GM18519 (cell line): ENCODE measurements at regions not wholly inside any gene's neighbourhood (a gene's known extent, or its start where the extent isn't known, plus 50 kb on each side); places are given as distances from the start of the nearest gene placed in this dataset.
A peak's percentile ranks its signal among the peaks of the same experiment; 100 is the strongest.
"Not testable (repeated sequence)": the region's sequence is repeated elsewhere in the genome, so short reads cannot be mapped to it uniquely, and the experiment has no call there.

Source experiments
- ATAC-seq: cut with Tn5 transposase; IDR thresholded peaks from one replicate; pipeline ENCODE4 v1.9.1; 2021; ENCODE audit warnings: mild to moderate bottlenecking, moderate library complexity; ENCODE audit not compliant: unreplicated experiment, low FRiP score

DNA sequence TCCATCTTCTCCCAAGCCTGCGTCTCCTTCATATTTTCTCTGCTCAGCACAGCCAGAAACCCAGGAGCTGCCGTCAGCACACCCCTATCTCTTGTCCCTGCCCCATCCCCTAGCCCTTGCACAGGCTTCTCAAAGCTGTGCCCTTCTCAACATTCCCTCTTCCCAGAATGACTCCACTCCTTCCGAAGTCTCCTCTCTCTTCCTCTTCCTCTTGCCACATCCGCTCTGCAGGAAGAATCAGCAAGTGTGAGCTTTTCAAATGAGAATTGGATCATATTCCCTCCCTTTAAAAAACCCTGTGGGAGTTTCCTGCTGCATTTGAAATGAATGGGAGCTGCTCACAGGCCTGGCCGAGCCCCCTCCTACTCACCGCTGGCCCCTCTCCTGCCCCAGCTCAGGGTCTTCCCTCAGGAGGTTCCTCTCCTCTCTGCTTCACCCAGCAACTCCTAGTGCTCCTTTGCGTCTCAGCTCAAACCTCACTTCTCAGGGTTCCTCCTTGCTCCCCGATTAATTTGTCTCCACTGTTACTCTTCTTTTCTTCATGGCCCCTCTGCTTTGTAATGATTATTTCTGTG, 528.5 kb upstream of the CCDC196 start:
- ATAC-seq: no peak

DNA sequence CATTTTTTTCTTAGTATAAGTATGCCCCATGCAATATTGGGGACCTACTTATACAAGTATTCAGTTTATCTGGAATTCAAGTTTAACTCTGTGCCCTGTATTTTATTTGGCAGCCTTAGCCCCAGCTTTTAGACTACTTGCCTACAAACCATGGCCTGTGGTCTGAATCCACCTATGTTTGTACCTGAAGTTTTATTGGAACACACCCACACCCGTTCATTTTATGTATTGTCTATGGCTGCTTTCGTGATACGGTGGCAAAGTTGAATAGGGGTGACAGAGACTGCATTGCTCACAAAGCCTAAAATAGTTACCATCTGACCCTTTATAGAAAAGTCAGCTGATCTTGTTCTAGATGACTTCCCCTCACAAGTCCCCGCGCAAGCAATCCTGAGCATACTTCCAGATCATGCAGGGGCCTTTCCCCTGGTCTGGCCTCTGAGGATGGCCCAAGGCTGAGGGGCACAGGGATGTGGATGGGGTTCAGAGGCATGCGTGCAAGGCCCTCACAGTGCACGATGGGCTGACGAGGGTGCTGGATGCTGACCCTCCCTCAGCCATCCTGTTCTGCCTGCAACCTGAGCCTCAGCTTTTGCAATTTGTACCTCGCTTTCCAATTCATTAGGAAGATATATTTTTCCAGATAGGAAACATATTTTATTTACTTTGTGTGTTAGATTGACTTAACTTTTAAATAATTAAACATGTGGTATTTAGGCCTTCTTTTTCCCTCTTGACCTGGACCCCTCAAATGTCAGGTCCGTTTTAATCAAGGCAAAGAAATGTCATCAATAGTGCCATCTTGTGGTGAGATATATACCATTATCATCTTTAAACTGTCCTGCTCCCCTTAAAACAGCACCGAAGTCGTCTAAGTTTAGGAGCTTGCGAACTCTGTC, 527.3 kb upstream of the CCDC196 start:
- ATAC-seq: no peak

DNA sequence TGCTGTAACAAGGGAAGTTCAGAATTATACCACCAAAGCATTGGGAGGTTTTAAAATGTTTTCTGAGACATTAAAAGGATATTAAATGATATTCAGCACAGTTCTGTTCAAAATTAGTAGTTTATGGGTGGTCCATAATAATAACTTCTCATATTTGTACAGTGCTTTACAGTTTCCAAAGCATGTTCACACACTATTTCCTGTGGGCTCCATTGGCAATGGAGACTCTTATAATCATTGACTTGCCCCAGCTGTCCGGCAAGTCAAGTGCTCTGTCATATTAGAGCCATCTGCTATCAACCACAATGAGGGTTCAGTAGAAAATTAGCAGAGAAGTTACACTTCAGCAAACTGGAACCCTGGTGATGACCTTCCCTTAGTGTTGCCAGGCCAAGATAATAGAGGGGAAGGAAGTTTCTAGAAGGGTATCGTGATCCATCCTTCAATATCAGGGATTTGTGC, 526.6 kb upstream of the CCDC196 start:
- no peak for ATAC-seq

DNA sequence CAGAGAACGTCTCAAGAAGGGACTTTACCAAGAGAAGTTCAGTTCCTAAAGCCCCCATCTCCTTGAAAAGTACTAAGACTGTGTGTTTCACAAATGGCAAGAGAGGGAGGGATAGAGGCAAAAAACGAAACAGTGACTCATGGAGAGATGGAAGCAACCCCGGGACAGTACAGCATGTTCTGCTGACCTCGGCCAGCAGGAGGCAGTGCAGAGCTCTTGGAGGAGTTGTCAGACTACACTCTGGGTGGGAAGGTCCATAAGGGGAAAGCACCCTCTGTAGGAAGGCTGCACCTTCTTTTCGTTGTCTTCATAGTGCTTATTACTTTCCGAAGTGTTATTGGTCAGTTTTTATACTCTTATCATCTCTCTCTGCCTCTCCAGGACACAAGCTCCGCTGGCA, 525.2 kb upstream of the CCDC196 start:
- ATAC-seq: peak; percentile 65

DNA sequence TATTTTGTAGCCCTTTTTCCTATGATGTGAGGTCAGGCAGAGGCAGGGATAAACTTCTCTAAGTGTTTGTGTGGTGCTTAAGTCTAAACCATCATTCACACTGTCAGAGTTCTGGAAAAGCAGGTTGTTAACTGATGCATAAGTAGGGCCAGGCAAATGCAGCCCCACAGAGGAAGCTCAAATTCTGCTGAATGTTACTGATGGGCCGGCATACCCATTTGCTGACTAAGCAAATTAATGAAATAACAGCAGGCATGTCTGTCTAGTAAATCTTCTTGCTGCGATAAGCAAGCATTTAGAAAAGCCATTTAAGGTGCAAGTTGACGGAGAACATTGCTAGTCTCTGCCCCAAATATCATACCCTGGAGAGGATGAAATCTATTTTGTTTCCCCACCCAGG, 523.2 kb upstream of the CCDC196 start:
- ATAC-seq: no peak

DNA sequence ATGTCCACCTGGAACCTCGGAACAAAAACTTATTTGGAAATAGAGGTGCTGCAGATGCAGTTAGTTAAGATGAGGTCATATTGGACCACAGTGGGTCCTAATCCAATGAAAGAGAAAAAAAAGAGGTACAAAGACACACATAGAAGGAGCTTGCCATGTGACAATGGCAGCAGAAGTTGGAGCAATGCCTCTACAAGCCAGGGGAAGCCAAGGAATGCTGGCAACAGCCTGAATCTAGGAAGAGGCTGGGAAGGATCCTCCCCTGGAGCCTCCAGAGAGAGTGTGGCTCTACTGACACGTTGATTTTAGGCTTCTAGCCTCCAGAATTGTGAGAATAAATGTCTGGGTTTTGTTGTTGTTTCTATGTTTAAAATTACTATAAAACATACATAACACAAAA, 521.8 kb upstream of the CCDC196 start:
- no peak for ATAC-seq

DNA sequence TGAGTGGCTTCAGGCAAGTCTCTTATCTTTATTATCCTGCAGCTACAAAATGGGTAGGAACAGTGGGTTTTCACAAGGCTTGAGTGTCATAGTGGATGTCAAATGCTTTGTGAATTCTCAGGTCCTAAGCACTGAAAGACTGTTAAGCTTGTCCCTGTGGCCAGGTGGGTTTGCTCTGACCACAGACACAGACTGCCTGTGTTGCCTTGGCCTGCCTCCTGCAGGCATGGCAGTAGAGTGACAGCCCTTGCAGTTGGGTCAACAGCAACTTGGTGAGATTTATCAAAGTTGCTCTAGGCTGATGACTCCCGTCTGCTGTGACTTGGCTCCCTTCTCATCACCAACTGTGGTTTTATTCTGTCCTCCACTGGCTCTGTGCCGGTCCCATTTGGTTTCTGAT, 520.0 kb upstream of the CCDC196 start:
- ATAC-seq: no peak

DNA sequence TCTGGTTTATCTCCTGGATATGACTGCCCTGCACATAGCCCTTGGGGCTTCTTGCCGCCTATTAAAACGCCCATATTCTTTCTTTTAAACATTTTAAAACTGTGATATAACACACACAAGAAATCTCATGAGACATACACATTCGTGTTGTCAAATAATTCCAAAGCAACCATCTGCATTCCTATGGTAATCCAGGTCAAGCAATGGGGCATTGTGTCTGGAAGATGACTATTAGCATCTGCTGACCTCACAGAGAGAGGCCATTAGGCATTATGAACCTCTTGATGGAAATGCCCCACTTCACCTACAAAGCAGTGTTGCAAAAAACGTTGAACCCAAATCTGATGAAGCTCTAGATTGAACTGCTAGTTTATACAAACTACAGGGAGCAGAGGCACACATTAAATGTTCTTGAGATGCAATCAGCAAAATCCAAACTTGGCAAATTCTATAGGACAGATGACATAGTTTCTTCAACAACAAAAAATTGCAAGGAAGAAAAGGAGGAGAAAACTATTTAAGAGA, 513.8 kb upstream of the CCDC196 start:
- ATAC-seq: no peak

DNA sequence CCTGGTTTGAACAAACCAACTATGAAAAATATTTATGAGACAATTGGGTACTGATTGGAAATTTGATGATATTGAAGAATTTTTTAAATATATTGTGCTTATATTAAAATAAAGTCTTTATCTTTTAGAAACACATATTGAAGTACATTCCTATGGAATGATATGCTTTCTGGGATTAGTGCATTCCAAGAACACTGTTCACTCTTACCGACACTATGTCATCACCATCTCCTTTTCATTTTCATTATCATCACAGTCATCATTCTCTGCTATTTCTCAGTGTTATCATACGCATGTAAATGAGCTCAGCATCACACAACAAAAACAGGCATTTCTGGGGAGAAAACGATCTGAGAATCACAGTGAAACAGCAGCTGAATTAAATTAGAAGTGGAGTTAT, 513.3 kb upstream of the CCDC196 start:
- no peak for ATAC-seq

DNA sequence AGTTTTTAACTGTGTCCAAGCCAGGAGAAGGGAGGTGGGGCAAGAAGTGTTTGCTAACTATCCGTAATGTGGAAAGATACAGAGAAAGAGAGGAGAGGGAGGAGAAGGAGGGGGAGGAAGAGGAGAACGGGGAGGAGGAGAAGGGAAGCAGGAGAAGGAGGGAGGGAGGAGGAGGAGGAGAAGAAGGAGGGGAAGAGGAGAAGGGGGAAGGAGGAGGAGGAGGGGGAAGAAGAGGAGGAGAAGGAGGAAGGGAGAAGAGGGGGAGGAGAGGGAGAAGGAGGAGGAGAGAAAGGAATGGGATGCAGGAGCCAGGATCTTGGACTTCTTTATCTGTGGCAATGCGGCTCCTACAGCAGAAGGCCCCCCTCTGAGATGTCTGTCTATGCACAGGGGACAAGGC, 510.3 kb upstream of the CCDC196 start:
- ATAC-seq: no peak

DNA sequence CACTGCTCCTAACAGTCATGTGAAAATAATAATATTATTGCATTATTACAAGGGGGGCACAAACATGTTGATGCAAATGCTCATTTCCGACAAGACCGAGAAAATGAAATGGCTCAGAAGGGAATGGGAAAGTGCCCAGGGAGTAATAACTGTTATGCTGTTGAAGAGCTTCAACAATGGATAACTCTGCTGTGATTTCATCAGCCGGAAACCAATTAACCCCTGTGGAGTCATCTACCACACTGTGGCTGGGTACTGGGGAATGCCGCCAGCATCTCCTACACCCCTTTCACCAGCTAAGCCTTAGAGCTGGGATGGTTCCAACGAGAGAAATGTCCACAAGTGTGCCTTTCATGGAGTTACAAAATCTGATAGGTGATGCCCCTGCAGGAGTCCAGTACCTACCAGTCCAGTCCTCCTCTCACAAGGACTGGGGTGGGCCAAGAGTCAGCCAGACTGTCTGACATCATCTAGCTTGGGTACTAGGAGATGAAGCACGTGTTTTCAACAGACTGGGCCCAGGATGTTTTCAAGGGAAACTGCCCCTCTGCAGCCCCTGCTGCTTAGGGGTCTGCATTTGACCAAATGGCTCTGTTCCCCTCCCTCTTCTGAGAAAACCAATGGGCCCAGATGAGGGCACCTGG, 509.3 kb upstream of the CCDC196 start:
- no peak for ATAC-seq

DNA sequence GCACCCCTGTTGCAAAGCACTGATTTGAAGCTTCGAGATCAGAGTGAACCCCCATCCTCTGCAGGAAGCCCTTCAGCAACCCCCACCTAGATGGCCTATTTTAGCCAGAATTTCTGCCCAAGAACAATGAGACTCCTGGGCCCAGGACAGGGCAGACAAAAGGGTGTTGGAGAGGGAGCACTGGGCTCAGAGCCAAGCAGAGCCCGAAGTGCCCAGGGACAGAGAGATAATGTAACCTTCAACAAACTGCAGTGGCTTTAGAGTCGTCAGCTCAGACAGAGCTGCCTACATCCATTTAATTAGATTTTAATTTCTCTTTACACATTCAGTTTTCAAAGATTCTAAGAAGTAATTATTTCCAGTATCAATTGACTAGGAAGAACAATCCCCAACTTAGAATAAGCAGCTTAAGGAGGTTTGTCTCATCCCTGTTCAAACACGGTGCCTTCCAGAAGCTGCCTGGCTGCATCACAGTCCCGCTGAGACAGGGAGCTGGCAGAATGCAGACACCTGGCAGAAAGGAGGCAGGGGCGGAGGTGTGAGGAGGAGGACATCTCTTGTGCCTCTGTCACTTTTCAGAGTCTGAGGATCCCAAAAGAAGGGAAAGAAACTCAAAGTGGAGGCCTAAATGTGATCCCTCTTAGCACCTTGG, 504.9 kb upstream of the CCDC196 start:
- ATAC-seq: no peak

DNA sequence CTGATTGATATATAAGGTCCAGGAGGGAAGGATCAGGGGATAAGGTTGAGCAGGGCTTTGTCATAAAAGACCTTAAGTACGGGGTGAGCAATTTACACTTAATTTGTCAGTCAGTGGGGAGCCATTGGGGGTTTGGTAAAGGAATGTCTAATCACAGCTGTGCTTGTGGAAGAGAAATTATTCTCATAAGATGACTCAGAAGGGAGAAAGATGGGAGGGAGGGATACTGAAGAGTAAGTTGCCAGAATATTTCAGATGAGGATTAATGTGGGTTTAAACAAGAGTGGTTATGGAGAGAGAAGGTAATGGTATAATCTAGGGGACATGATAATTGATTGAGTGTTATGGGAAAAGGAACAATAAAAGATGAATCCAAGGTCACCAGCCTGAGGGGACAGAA, 500.1 kb upstream of the CCDC196 start:
- ATAC-seq: no peak

DNA sequence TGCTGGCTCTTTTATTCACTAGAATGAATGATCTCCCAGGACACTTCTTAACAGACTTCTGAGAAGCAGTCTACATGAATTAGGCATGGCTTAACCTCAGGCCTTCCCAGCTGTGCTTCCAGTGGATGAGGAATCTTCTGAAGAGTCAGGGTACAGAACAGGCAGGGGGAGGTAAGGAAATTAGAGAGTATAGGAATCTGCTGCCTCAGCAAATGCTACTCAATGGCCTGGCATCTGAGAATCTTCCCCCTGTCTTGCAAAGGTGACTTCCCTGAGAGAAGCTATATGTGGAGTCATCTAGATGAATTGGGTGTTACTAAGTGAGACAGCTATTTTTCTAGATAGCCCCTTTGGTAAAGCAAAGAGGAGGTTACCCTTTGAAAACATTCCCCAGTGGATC, 496.2 kb upstream of the CCDC196 start:
- ATAC-seq: no peak

DNA sequence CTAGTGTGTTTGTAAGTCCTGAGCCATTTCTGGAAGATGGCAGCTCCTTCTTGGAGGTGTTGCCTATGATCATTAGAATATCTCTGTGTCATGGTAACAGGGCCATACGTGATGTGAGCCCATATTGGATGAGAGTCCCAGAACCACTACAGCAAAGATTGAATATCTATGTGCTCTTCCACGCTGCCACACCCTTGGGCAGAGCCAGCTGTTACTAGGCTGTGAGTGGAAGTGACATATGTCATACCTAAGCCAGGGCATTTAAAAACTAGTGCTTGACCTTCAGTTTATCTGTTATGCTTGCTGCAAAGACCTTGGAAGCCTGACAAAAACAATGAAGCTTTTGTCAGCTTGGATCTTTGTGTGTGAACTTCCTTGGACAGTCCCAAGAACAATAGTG, 495.1 kb upstream of the CCDC196 start:
- ATAC-seq: no peak

DNA sequence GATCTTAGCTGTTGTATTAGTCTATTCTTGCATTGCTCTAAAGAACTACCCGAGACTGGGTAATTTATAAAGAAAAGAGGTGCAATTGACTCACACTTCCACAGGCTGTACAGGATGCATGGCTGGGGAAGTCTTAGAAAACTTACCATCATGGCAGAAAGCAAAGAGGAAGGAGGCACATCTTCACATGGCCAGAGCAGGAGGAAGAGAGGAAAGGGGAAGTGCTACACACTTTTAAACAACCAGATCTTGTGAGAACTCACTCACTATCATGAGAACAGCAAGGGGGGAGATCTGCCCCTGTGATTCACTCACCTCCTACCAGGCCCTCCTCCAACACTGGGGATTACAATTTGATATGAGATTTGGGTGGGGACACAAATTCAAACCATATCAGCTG, 494.2 kb upstream of the CCDC196 start:
- not testable (repeated sequence) for ATAC-seq

DNA sequence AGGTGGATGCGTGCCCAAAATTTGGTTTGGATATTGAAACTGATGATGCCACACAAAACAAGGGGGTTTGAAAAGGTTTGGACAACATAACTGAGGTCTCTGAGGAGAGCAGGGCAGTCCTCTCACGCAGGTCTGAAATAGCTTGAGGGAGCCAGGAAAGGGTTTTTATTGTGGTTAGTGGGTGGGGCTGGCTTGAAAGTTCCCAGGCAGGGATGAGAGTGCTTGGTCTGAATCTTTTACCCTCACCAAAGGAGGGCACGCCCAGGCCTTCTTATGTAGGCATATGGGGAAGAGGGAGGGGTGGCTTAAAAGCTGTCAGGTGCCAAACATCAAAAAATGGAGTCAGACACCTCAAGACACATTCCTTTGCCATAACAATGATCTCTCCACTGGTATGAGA, 493.1 kb upstream of the CCDC196 start:
- ATAC-seq: no peak

DNA sequence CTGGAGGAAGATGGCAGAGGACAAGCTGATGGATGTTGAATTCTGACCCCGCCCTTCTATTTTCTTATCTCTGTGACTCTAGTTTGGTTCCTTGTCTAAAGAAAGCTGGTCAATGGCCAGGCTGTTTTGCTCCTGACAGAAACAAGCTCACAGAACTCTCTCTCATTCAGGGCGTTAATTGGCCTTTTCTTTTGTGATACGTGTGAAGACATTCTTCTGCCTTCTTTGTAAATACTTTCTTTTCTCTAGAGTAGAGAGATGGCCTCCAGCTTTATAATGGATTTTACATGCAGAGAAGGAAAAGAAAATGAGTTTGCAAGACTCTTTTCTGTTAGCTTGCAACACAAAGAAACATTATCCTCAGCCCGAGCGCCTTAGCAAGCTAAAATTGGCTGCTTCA, 492.2 kb upstream of the CCDC196 start:
- ATAC-seq: no peak

DNA sequence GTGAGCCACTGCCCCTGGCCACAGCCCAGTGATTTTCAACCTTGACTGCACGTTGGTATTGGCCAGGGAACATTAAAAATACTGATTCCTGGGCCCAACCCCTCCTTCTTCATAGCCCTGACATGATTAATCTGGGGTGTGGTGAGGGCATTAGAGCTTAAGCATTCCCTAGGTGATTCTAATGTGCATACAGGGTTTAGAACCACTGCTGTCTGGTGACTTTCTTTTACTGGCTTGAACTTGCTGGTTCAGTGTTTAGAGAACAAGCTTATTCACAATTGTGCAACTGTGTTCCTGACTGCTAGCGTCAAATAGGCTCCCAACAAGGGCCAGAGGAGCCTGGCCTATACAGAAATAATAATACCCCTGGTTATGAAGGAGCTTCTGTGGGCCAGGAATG, 488.8 kb upstream of the CCDC196 start:
- ATAC-seq: no peak

DNA sequence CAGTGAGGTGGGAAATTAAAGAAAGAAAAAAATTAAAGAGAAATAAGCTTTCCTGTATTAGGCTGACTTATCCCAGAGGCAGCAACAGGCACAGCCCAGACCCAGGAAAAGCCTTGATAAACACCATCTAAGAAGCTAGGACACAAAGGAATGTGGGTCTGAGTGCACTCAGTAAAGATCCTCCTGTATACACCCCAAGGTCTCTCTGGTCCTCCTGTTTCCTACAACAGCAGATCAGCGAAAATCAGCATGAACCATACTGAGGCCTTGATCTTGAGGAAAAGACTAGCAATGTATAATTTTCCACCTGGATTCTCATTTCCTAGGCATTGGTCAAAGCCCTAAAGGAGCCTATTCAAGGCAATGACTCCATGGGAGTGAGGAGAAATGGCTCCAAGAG, 486.3 kb upstream of the CCDC196 start:
- ATAC-seq: no peak

DNA sequence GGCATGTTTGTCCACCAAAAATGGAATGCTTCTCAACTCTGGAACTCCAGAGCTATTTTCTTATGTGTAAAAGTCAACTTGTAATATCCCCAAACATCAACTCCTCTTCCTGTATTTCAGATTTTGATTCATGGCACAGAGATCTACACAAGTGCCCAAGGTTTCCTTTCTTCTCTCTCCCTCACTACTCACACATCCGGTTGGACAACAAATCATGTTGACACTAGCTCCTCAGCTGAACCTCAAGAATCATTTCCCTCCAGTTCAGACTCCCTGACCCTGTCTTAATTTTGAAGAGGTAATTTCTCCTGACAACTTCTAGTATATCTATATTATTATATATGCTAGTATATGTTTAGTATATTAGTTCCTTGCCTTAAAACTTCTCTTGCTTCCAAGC, 485.4 kb upstream of the CCDC196 start:
- ATAC-seq: no peak
